Islet precursor cell (in vitro differentiated cells): ENCODE measurements at regions not wholly inside any gene's neighbourhood (a gene's known extent, or its start where the extent isn't known, plus 50 kb on each side); places are given as distances from the start of the nearest gene placed in this dataset.
A peak's percentile ranks its signal among the peaks of the same experiment; 100 is the strongest.

Source experiments
- DNase-seq: peaks from one replicate; pipeline ENCODE4 v3.0.0-alpha.2; 2018

- DNase-seq: no peak
Observed at GRCh38 chr3:110727056-110727455, 344.6 kb upstream of the NECTIN3 start.

DNA sequence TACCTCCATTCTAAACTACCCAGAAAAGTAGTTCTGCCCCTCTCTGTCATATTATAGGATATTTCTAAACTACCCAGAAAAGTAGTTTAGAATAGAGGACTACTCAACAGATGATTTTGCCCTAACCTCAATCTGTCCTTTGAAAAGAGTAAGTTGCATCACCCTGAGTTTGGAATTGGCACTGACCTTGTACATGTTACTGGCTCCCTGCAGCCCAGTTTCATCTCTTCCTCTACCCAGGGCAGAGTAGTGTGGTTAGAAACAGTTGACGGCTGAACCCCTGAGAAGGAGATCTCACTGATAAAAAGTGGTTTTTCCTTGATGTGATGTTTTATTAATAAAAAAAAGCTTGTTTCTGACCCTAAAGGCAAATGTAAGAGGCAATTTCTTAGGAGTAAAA, 340.5 kb upstream of the NECTIN3 start:
- no peak for DNase-seq

GRCh38 chr3:110732420-110732819, 339.2 kb upstream of the NECTIN3 start:
- DNase-seq: no peak

GRCh38 chr3:110733045-110733444, 338.6 kb upstream of the NECTIN3 start:
- no peak for DNase-seq

GRCh38 chr3:110734524-110734923, 337.1 kb upstream of the NECTIN3 start:
- no peak for DNase-seq

- DNase-seq: no peak
Observed at GRCh38 chr3:110736332-110736731, 335.3 kb upstream of the NECTIN3 start.

DNA sequence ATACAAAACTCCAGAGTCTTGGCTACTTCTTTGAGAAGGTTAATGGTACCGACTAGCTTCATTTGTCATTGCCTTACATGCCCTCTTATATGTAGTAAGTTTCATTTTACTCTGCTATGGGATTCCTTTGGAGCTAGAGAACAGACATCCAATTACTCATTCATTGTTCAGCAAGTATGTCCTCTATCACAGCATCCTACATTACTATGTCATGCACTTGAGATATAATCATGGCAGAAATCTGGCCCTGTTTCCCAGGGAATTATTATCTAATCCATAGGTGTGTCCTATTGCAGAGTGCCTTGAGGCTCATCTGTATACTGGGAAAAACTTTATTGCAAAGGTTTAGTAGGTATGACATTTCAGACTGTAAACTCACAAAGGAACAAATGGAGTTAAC, 333.1 kb upstream of the NECTIN3 start:
- no peak for DNase-seq

DNA sequence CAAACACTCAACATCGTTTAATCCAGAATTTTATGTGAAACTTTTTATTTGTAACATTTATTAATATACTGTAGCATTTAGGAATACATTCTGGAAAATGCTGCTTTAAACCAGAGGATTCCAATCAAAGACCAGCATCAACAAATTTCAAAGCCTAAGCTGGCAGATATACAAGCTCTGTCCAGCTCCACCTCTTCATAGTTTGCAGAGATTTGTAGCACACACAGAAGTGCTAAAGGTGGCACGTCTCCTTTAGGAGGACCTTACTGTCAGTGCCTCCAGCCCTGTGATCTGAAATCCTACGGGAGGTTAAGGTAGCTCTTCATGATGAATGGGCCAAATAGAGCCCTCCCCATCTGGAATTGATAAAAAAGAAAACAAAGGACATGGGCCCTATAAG, 329.7 kb upstream of the NECTIN3 start:
- no peak for DNase-seq

DNA sequence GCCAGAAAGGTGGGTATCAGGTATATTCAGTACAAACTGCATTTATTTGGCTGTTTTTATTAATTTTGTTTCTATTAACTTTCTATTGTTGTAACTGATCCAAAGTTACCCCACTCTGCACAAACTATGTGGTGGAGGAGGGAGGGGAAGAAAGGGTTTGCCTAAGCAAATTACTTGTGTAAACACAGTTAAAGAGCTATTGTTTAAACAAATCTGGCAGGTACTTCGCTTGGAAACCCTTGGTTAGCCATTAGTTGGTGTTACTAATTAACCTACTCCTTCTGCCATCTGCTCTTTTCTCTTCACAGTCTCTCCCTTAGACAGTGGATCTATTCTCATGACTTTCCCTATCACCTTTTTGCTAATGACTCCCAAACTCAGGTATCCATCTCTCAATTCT, 328.4 kb upstream of the NECTIN3 start:
- no peak for DNase-seq

GRCh38 chr3:110743984-110744383, 327.6 kb upstream of the NECTIN3 start:
- DNase-seq: no peak

DNA sequence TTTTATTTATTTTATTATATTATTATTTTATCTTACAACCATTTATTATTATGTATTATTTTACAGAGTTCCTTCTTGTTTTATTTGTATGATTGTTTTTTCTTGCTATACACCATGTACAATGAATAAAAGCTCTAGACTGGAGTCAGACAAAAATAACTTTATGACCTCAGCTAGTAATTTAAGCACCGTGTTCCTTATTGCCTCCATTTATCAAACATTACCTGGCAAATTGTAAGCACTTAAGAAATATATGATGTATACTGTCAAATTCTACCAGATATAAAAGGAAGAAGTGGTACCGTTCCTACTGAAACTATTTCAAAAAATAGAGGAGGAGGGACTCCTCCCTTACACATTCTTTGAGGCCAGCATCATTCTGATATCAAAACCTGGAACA, 326.9 kb upstream of the NECTIN3 start:
- DNase-seq: no peak

GRCh38 chr3:110749006-110749405, 322.6 kb upstream of the NECTIN3 start:
- DNase-seq: no peak

DNA sequence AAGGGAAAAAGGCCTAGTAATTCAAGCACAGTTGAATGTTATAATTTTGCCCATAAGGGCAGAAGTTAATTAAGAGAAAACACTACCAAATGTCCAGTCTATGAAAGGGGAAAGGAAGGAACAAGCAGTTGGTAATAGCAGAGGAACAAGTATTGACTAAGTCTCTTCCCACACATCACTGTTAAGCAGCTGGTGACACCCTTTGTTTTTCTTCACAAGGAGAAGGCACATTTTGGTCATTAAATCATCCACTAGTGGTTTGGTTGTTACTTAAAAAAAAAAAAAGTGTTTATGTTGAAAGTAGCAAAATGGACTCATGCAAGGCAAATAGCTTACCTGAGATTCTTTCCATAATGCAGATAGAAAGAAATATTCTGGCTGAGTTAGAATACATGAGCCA, 321.4 kb upstream of the NECTIN3 start:
- no peak for DNase-seq

DNA sequence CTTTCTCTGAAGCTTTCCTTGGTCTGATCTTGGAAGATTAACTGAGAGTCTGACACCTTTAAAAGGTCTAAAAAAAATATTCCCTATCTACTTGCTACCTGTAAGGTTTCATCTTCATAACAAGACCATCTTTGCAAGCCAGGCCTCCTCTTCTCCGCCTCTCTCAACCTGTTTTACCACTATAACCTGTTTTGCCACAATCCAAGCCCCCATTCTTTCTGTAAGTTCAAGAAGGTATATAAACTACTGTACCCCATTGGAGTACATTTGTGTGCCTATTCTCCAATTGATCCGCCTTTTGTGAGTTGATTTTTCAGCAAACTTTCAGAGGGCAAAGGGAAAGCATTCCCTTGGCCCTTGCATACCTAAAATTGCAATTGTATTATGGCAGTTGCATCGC, 319.3 kb upstream of the NECTIN3 start:
- DNase-seq: no peak

DNA sequence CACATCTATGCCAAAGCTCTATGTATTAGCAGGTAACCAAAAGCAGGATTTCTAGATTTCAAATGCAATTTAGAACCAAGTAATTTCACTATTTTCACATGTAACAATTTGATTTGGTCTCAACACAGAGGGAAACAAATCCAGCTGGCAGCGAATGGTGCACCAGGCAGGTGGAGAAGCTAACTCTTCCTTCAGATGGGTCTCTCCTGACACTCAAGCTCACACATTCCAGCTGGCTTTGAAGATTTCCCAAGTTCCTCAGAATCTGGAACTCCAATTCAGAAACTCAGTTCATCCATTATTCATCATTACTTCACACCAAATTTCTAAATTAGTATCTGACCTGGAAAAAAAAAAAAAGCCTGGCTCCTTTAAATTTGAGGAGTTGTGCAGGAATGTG, 318.1 kb upstream of the NECTIN3 start:
- DNase-seq: no peak

DNA sequence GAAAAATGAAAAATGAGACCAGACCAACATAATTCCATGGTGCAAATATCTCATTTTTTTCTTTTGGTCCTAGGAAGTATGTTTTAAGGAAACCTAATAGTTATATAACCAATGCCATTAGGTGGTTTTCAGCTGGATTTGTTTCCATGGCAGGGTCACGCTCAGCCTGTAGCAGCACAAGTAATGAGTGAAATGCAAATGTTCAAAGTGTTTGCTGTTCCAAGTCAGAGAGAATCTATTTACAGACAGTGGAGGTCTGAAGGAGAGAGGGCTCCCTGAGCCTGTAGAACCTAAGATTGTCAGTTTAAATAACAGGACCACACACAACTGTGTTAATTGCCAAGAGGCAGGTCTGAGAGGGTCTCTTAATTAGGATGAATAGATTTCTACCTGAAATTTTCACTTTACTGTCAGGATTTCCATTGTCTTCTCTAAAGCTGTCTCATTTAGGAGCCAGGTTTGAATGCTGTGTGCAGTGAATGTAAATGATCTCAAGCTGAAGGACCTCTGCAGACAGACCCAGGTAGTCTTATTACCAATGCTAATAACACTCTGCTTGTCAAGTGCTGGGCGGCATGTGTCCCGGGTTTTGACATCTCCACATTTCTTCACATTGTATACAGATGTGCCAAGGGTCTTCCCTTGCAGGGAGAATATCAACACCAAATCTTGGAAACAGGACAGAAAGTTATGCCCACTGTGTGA, 317.3 kb upstream of the NECTIN3 start:
- no peak for DNase-seq

- no peak for DNase-seq
Observed at GRCh38 chr3:110755345-110755744, 316.3 kb upstream of the NECTIN3 start.

DNA sequence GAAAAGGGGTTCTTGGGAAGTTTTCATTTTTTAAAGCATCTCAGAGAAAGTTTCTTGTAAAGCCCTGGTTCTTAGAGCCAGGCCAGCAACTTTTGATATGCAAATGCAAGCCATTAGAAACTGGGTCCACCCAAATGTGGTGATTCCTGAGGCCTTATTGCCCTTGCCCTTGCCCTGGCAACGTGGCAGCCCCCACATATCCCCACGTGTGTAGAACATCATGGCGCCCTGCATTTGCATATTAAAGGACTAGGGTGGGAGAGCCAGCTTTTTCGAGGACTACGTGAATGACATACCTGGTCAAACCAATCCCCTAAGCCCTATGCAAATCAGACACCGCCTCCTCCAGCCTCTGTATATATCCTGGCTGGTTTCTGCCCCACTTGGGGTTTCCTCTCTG, 314.9 kb upstream of the NECTIN3 start:
- no peak for DNase-seq

DNA sequence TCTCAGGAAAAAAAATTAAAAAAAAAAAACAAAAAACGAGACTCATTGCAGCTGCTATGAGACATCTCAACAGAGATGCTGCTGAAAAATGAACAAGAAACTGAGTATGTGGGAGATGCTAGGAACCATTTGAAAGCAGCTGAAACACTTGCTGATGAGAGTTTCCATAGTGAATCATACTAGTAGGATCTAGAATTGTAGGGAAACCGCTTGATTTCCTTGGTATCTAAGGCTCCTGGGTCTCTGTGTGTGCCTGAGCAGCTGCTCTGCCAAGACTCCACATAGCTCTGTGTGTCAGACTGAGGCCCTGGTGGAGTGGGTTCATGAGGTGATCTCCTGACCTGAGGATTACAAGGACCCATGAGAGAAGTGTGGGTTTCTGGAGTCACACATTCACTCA, 313.4 kb upstream of the NECTIN3 start:
- DNase-seq: no peak

- DNase-seq: no peak
Observed at GRCh38 chr3:110767156-110767555, 304.5 kb upstream of the NECTIN3 start.

DNA sequence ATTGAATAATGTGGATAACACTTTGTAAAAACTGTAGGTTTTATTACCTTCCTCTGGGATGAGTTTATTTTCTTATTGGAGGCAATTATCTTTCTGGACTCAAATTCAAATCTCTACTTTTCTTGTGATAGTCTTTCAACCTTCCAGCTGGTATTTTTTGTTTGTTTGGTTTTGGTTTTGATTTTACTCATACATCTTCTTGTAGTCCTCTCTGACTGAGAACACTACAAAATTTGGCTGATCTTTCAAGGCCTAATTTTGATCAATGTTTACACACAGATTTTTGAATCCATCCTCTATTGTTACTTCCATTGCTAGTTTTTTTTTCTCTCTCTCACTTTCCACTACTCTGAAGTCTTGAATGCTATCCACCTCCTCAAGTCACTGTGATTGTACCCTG, 303.8 kb upstream of the NECTIN3 start:
- no peak for DNase-seq

DNA sequence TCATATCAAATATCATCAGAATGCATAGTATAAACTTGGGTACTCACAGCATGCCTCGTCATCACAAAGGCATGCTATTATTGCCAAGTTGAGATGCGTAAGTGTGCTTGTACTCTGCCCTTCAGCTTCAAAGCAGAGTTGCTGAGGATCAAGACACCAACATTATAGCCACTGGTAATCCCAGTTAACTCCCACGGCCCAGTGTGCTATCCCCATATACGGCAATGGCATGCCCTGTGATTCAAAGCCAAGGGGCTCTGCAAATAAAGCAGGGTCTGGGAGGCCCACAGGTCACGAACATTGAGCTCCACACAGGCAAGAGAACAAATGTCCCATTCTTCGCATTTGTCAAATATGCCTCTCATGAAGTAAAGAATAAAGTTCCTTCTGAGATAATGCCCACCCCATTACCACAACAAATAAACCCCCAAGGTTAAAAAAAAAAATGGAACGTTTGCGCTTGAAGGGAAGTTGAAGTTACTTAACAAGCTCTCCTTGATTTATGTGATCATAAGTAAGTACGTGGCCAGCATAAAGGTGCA, 298.1 kb upstream of the NECTIN3 start:
- DNase-seq: peak; percentile 69

- no peak for DNase-seq
Observed at GRCh38 chr3:110774496-110775265, 296.9 kb upstream of the NECTIN3 start.

GRCh38 chr3:110779581-110779980, 292.0 kb upstream of the NECTIN3 start:
- no peak for DNase-seq
